Calu3 (cell line): ENCODE measurements at regions not wholly inside any gene's neighbourhood (a gene's known extent, or its start where the extent isn't known, plus 50 kb on each side); places are given as distances from the start of the nearest gene placed in this dataset.

Experiments
- BruUV-seq: library from RNA; stranded (reverse); fragments of 400-500 nt; replicated peaks from 2 replicates; lab custom pipeline; 2021; lab: Mats Ljungman, UMichigan
- CTCF ChIA-PET: fragments of 300-600 bp; sonication (Branson Sonifier 250); formaldehyde crosslinking; loops from one replicate; lab custom pipeline; 2022; ENCODE audit warnings: antibody characterized with exemption; lab: Charles Lee
- DNase-seq: peaks from one replicate; pipeline ENCODE4 v3.0.0; 2022
- H3K27ac Mint-ChIP-seq: one replicate; pipeline ENCODE4 v1.8.0; 2022; ENCODE audit warnings: mixed read lengths; ENCODE audit not compliant: unreplicated experiment
- H3K27me3 Mint-ChIP-seq: one replicate; pipeline ENCODE4 v1.8.0; 2022; ENCODE audit warnings: mixed read lengths; ENCODE audit not compliant: unreplicated experiment
- H3K36me3 Mint-ChIP-seq: one replicate; pipeline ENCODE4 v1.8.0; 2022; ENCODE audit warnings: mild to moderate bottlenecking, moderate library complexity, mixed read lengths; ENCODE audit not compliant: insufficient read depth, unreplicated experiment
- H3K4me1 Mint-ChIP-seq: one replicate; pipeline ENCODE4 v1.8.0; 2022; ENCODE audit warnings: mild to moderate bottlenecking, low read depth, mixed read lengths; ENCODE audit not compliant: unreplicated experiment
- H3K4me3 Mint-ChIP-seq: one replicate; pipeline ENCODE4 v1.8.0; 2022; ENCODE audit warnings: mild to moderate bottlenecking, low read depth, moderate library complexity, mixed read lengths; ENCODE audit not compliant: unreplicated experiment
- H3K9me3 Mint-ChIP-seq: one replicate; pipeline ENCODE4 v1.8.0; 2022; ENCODE audit warnings: low read depth, mixed read lengths; ENCODE audit not compliant: unreplicated experiment
- intact Hi-C: fragments of 100-400 bp; cut with micrococcal nuclease; formaldehyde crosslinking; loops from one replicate; pipeline ENCODE4 v1.10.0; 2022; ENCODE audit not compliant: unreplicated experiment
- TF ChIP-seq, protein P1 (sequence below): fragments of 200-600 bp; IDR thresholded peaks from one replicate; pipeline ENCODE4 v1.8.0; 2022; ENCODE audit warnings: antibody characterized with exemption; ENCODE audit not compliant: unreplicated experiment

DNA sequence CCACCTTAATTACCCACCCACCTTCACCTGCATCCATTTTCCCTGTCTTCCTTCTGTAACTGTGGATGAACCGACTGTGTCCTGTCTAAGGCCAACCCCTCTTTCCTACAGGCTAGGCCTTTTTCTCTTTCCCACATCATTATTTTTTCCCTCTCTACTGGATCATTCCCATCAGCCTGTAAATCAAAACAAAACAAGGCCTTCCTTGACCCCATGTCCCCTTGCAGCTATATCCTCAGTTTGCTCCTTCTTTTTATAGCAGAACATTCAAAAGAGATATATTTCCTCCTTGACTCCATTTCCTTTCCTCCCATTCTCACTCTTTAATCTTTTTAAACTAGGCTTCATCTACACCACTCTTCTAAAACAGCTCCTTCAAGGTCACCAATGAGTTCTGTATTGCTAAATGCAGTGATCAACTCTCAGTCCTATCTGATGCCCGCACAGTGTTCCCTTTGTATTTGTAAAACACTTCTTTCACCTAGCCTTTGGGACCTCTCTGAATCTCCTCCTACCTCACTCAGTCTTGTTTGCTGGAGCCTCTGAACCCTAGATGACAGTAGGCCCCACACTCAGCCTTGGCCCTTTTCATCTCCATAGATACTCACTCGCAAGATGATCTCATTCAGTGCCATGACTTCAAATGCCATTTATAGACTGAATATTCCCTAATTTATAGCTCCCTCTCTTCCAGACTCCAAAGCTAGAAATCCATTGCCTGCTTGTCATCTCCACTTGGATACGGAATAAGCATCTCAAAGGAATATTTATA is 55.7 kb downstream of the CXCR4 start:
- Mint-ChIP-seq H3K9me3 (peaks cover 16% of the 10 kb centered on the region), H3K4me1 (peaks cover 17% of the 10 kb centered on the region), H3K36me3 (no peaks in the 10 kb centered on the region), H3K27me3 (no peaks in the 10 kb centered on the region), H3K4me3 (no peak overlapping the region), H3K27ac (no peak overlapping the region)
- TF ChIP-seq, protein P1, sequence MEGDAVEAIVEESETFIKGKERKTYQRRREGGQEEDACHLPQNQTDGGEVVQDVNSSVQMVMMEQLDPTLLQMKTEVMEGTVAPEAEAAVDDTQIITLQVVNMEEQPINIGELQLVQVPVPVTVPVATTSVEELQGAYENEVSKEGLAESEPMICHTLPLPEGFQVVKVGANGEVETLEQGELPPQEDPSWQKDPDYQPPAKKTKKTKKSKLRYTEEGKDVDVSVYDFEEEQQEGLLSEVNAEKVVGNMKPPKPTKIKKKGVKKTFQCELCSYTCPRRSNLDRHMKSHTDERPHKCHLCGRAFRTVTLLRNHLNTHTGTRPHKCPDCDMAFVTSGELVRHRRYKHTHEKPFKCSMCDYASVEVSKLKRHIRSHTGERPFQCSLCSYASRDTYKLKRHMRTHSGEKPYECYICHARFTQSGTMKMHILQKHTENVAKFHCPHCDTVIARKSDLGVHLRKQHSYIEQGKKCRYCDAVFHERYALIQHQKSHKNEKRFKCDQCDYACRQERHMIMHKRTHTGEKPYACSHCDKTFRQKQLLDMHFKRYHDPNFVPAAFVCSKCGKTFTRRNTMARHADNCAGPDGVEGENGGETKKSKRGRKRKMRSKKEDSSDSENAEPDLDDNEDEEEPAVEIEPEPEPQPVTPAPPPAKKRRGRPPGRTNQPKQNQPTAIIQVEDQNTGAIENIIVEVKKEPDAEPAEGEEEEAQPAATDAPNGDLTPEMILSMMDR: no peak
- intact Hi-C loops: no loop called here
- BruUV-seq: no TSS peak
- DNase-seq: no peak
- CTCF ChIA-PET: no interaction called here

DNA sequence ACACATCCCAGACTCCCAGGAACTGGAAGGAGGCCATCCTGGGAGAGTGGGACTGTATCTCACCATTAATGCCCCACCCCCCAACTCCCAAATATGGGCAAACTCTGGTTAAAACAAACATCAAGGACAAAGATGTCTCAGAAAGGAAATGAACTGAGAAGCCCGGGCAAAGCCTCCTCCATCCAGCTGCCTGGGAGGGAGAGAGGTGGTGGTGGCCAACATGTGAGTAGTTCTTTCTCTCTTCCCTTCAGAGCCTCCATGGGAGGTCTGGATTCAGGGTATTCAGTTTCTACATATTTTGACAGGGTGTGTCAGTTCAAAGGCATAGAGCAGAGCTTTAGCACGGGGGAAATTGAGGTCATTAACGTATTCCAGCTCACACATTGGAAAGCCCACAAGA is 57.5 kb downstream of the CXCR4 start:
- no TSS peak for BruUV-seq
- CTCF ChIA-PET: no interaction called here
- no peak for DNase-seq
- Mint-ChIP-seq H3K27me3 (no peaks in the 10 kb centered on the region), H3K36me3 (no peaks in the 10 kb centered on the region), H3K4me3 (no peak overlapping the region), H3K9me3 (peaks cover 16% of the 10 kb centered on the region), H3K4me1 (peaks cover 5% of the 10 kb centered on the region), H3K27ac (no peak overlapping the region)
- TF ChIP-seq, protein P1: no peak
- intact Hi-C loops: no loop called here

DNA sequence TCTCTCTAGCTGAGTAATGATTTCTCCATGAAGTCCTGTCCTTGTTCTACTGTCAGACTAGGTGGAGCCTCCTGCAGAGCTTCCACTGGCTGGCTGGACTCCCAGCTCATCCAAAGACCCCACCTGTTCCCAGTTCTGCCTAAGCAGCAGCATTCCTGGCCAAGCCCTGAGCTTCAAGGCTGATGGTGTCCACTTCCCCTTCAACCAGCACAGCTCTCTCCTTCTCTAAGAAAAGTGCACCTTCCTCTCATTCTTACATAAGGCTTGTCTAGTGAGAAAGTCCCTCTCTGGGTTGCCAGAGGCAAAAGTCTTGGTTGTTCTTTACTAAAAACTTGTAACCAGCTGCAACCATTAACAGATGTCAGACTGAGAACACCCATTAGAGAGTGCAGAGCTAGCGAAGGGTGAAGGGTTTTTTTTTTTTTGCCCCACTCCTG is 58.9 kb downstream of the CXCR4 start:
- TF ChIP-seq, protein P1: no peak
- Mint-ChIP-seq H3K4me1 (no peaks in the 10 kb centered on the region), H3K4me3 (no peak overlapping the region), H3K27ac (no peak overlapping the region), H3K27me3 (no peaks in the 10 kb centered on the region), H3K9me3 (peaks cover 16% of the 10 kb centered on the region), H3K36me3 (no peaks in the 10 kb centered on the region)
- BruUV-seq: no TSS peak
- CTCF ChIA-PET: no interaction called here
- no peak for DNase-seq
- intact Hi-C loops: no loop called here

DNA sequence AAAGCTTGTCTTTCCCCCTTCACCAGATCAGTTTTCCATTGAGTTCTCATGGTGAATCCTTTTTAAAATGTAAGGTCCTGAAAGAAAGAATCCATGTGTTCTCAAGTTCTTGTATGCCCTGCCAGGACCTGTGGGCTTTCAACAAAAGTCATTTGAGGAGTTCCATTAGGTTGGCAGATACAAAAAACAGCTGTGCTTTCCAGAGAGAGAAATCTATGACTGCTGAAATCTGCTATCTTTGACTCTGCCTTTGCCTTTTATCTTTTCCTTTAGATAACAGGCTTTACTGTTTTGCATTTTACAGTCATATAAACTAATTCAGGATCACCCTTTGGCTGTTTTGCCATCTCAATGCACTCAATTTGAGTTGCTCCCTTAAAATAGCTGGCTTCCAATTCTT is 59.7 kb downstream of the CXCR4 start:
- H3K9me3 Mint-ChIP-seq: peaks cover 11% of the 10 kb centered on the region
- no peaks in the 10 kb centered on the region for H3K27me3 Mint-ChIP-seq
- H3K4me3 Mint-ChIP-seq: no peak overlapping the region
- intact Hi-C loops: no loop called here
- no peaks in the 10 kb centered on the region for H3K4me1 Mint-ChIP-seq
- no peaks in the 10 kb centered on the region for H3K36me3 Mint-ChIP-seq
- no peak overlapping the region for H3K27ac Mint-ChIP-seq
- no peak for DNase-seq
- no TSS peak for BruUV-seq
- CTCF ChIA-PET: interaction anchor here (0.6 kb wide), 1 partner anchor 574 kb away, joined by 3 read pairs; no protein-coding TSS in a partner anchor
- TF ChIP-seq, protein P1: no peak
